GM19099 (cell line): ENCODE measurements at regions not wholly inside any gene's neighbourhood (a gene's known extent, or its start where the extent isn't known, plus 50 kb on each side); places are given as distances from the start of the nearest gene placed in this dataset.

Source experiments
- POLR2A ChIP-seq: IDR thresholded peaks from 3 replicates; pipeline ENCODE4 v1.6.1; 2011; ENCODE audit warnings: low read depth; ENCODE audit not compliant: insufficient read length; ENCODE audit errors: extremely low read depth

GRCh38 chr2:33709951-33710350 is 110.9 kb upstream of the FAM98A start:
- TF ChIP-seq POLR2A, result no peak

- TF ChIP-seq POLR2A, result no peak
Observed at GRCh38 chr2:33707312-33707711, 108.2 kb upstream of the FAM98A start.

GRCh38 chr2:33706410-33706809 is 107.3 kb upstream of the FAM98A start:
- TF ChIP-seq POLR2A, result no peak

- TF ChIP-seq POLR2A, result no peak
Observed at GRCh38 chr2:33704406-33704855, 105.3 kb upstream of the FAM98A start.

GRCh38 chr2:33696234-33696633 is 97.1 kb upstream of the FAM98A start:
- no peak for TF ChIP-seq POLR2A

GRCh38 chr2:33694904-33695303 is 95.8 kb upstream of the FAM98A start:
- no peak for TF ChIP-seq POLR2A

- TF ChIP-seq POLR2A, result no peak
Observed at GRCh38 chr2:33681364-33681757, 82.3 kb upstream of the FAM98A start.

- TF ChIP-seq POLR2A, result no peak
Observed at GRCh38 chr2:33680644-33681363, 81.7 kb upstream of the FAM98A start.

GRCh38 chr2:33678436-33678835 is 79.3 kb upstream of the FAM98A start:
- no peak for TF ChIP-seq POLR2A

GRCh38 chr2:33673937-33674336 is 74.8 kb upstream of the FAM98A start:
- no peak for TF ChIP-seq POLR2A

- TF ChIP-seq POLR2A, result no peak
Observed at GRCh38 chr2:33672896-33673295, 73.8 kb upstream of the FAM98A start.

- TF ChIP-seq POLR2A, result no peak
Observed at GRCh38 chr2:33672389-33672788, 73.3 kb upstream of the FAM98A start.

GRCh38 chr2:33671198-33671597 is 72.1 kb upstream of the FAM98A start:
- TF ChIP-seq POLR2A, result no peak

GRCh38 chr2:33670392-33670937 is 71.4 kb upstream of the FAM98A start:
- no peak for TF ChIP-seq POLR2A

GRCh38 chr2:33666879-33667278 is 67.8 kb upstream of the FAM98A start:
- TF ChIP-seq POLR2A, result no peak

GRCh38 chr2:33665039-33665438 is 65.9 kb upstream of the FAM98A start:
- no peak for TF ChIP-seq POLR2A
